ACC112 (cell line): ENCODE measurements at regions not wholly inside any gene's neighbourhood (a gene's known extent, or its start where the extent isn't known, plus 50 kb on each side); places are given as distances from the start of the nearest gene placed in this dataset.
"Not testable (repeated sequence)": the region's sequence is repeated elsewhere in the genome, so short reads cannot be mapped to it uniquely, and the experiment has no call there.

ENCODE experiments used
- H2AFZ ChIP-seq: fragments of 200-600 bp; sonication (generic); one replicate; pipeline ENCODE4 v1.6.0; 2017; ENCODE audit warnings: antibody characterized with exemption, low read length; ENCODE audit not compliant: unreplicated experiment
- H3K27ac ChIP-seq: fragments of 200-600 bp; sonication (generic); 2 replicates; pipeline ENCODE4 v1.5.1; 2014; ENCODE audit warnings: low read depth, mild to moderate bottlenecking, antibody characterized with exemption, low read length, moderate library complexity
- H3K27me3 ChIP-seq: fragments of 200-600 bp; sonication (generic); 2 replicates; pipeline ENCODE4 v1.6.1; 2014; ENCODE audit warnings: mild to moderate bottlenecking, antibody characterized with exemption, low read length, moderate library complexity, mixed read lengths; ENCODE audit not compliant: insufficient read depth
- H3K36me3 ChIP-seq: fragments of 200-600 bp; sonication (generic); 2 replicates; pipeline ENCODE4 v1.6.1; 2016; ENCODE audit warnings: mild to moderate bottlenecking, antibody characterized with exemption, low read length, moderate library complexity, mixed read lengths; ENCODE audit not compliant: insufficient read depth
- H3K4me1 ChIP-seq: fragments of 200-600 bp; sonication (generic); one replicate; pipeline ENCODE4 v1.6.1; 2016; ENCODE audit warnings: low read length, mixed read lengths; ENCODE audit not compliant: insufficient read depth, unreplicated experiment, control insufficient read depth
- H3K4me3 ChIP-seq: fragments of 200-600 bp; sonication (generic); 2 replicates; pipeline ENCODE4 v1.5.1; 2014; ENCODE audit warnings: mild to moderate bottlenecking, low read depth, low read length
- H3K79me2 ChIP-seq: fragments of 200-600 bp; sonication (generic); one replicate; pipeline ENCODE4 v1.6.0; 2016; ENCODE audit warnings: low read length; ENCODE audit not compliant: control insufficient read depth, unreplicated experiment, insufficient read depth

GRCh38 chr9:3746296-3747275, 220.8 kb upstream of the RFX3 start:
- H3K79me2 ChIP-seq = no peaks in the 10 kb centered on the region
- 0 out of 2 replicates have a peak overlapping the region, but pooled peaks have one; percentile 20 for H3K27ac ChIP-seq
- no peaks in the 10 kb centered on the region for H3K27me3 ChIP-seq
- H2AFZ ChIP-seq = no peak overlapping the region
- peaks cover 21% of the 10 kb centered on the region for H3K4me1 ChIP-seq
- H3K36me3 ChIP-seq = no peaks in the 10 kb centered on the region
- no peak overlapping the region for H3K4me3 ChIP-seq

GRCh38 chr9:3743901-3744413, 218.2 kb upstream of the RFX3 start:
- Histone ChIP-seq H2AFZ (no peak overlapping the region), H3K79me2 (no peaks in the 10 kb centered on the region), H3K36me3 (no peaks in the 10 kb centered on the region), H3K27ac (no peak overlapping the region), H3K27me3 (no peaks in the 10 kb centered on the region), H3K4me1 (peaks cover 16% of the 10 kb centered on the region), H3K4me3 (no peak overlapping the region)

- no peaks in the 10 kb centered on the region for H3K36me3 ChIP-seq
- no peaks in the 10 kb centered on the region for H3K79me2 ChIP-seq
- no peak overlapping the region for H2AFZ ChIP-seq
- no peaks in the 10 kb centered on the region for H3K27me3 ChIP-seq
- peaks cover 16% of the 10 kb centered on the region for H3K4me1 ChIP-seq
- H3K27ac ChIP-seq = no peak overlapping the region
- no peak overlapping the region for H3K4me3 ChIP-seq
These were observed 216.8 kb upstream of the RFX3 start for GRCh38 chr9:3742586-3742985.

GRCh38 chr9:3741729-3742128, 215.9 kb upstream of the RFX3 start:
- H3K27me3 ChIP-seq = no peaks in the 10 kb centered on the region

GRCh38 chr9:3740690-3741419, 215.1 kb upstream of the RFX3 start:
- Histone ChIP-seq H3K4me1 (peaks cover 1% of the 10 kb centered on the region), H3K79me2 (no peaks in the 10 kb centered on the region), H3K4me3 (no peak overlapping the region), H3K27me3 (no peaks in the 10 kb centered on the region), H3K27ac (no peak overlapping the region), H3K36me3 (no peaks in the 10 kb centered on the region), H2AFZ (no peak overlapping the region)

More at GRCh38 chr9:3741729-3742128, 215.9 kb upstream of the RFX3 start:
- H3K36me3 ChIP-seq = no peaks in the 10 kb centered on the region
- H3K4me1 ChIP-seq = peaks cover 10% of the 10 kb centered on the region
- no peak overlapping the region for H3K4me3 ChIP-seq
- no peak overlapping the region for H3K27ac ChIP-seq
- H3K79me2 ChIP-seq = no peaks in the 10 kb centered on the region
- no peak overlapping the region for H2AFZ ChIP-seq

- Histone ChIP-seq H3K79me2 (no peaks in the 10 kb centered on the region), H3K36me3 (no peaks in the 10 kb centered on the region), H3K27ac (no peak overlapping the region), H3K4me3 (no peak overlapping the region), H3K27me3 (no peaks in the 10 kb centered on the region), H2AFZ (no peak overlapping the region), H3K4me1 (peaks cover 7% of the 10 kb centered on the region)
These were observed 210.4 kb upstream of the RFX3 start for GRCh38 chr9:3736161-3736560.

- Histone ChIP-seq H3K4me3 (no peak overlapping the region), H3K27ac (no peak overlapping the region), H3K4me1 (peaks cover 7% of the 10 kb centered on the region), H2AFZ (no peak overlapping the region), H3K27me3 (no peaks in the 10 kb centered on the region), H3K79me2 (no peaks in the 10 kb centered on the region), H3K36me3 (no peaks in the 10 kb centered on the region)
These were observed 209.4 kb upstream of the RFX3 start for GRCh38 chr9:3735251-3735650.

- not testable (repeated sequence) for H3K4me1 ChIP-seq, H2AFZ ChIP-seq, H3K27ac ChIP-seq, H3K79me2 ChIP-seq, H3K36me3 ChIP-seq, H3K4me3 ChIP-seq, H3K27me3 ChIP-seq
These were observed 207.9 kb upstream of the RFX3 start for GRCh38 chr9:3733527-3734262.

GRCh38 chr9:3733039-3733408, 207.2 kb upstream of the RFX3 start:
- no peak overlapping the region for H3K27ac ChIP-seq
- H3K4me1 ChIP-seq = peaks cover 7% of the 10 kb centered on the region
- no peak overlapping the region for H3K4me3 ChIP-seq
- H2AFZ ChIP-seq = peak overlapping the region; percentile 29
- H3K36me3 ChIP-seq = no peaks in the 10 kb centered on the region
- no peaks in the 10 kb centered on the region for H3K27me3 ChIP-seq
- H3K79me2 ChIP-seq = no peaks in the 10 kb centered on the region
